GM12878 (cell line): ENCODE measurements at regions not wholly inside any gene's neighbourhood (a gene's known extent, or its start where the extent isn't known, plus 50 kb on each side); places are given as distances from the start of the nearest gene placed in this dataset.

Source experiments
- ATAC-seq: fragments of 200-7000 bp; cut with Tn5 transposase; 3 replicates; pipeline ENCODE4 v1.9.1; 2020; ENCODE audit warnings: mild to moderate bottlenecking, moderate library complexity
- BruUV-seq: library from RNA; stranded (reverse); fragments of 400-500 nt; replicated peaks from 2 replicates; lab custom pipeline; 2021; lab: Mats Ljungman, UMichigan
- CTCF ChIA-PET: fragments of 300-600 bp; sonication (Branson Sonifier 250); formaldehyde crosslinking; extraction: SDS; loops from one replicate; lab custom pipeline; 2021; ENCODE audit warnings: inconsistent platforms; lab: Yijun Ruan, JAX
- POLR2A ChIA-PET: fragments of 350-600 bp; formaldehyde crosslinking; extraction: SDS; loops from one replicate; lab custom pipeline; 2021; ENCODE audit warnings: inconsistent platforms; lab: Charles Lee
- RAD21 ChIA-PET: fragments of 300-600 bp; sonication (Branson Sonifier 250); formaldehyde crosslinking; loops from one replicate; lab custom pipeline; 2023; ENCODE audit warnings: antibody characterized with exemption; ENCODE audit not compliant: unreplicated experiment; lab: Charles Lee
- SMC1A ChIA-PET: fragments of 300-600 bp; sonication (Branson Sonifier 250); formaldehyde crosslinking; loops from one replicate; lab custom pipeline; 2023; ENCODE audit not compliant: unreplicated experiment, uncharacterized antibody; lab: Charles Lee
- DNase-seq: peaks from one replicate; pipeline ENCODE4 v3.0.0-alpha.2; 2011; ENCODE audit warnings: low read depth, low spot score
- FAIRE-seq: peaks from 3 replicates; lab custom pipeline; 2011; peaks lifted over from hg19 to GRCh38; lab: Jason Lieb, UNC
- H2AFZ ChIP-seq: 2 replicates; pipeline ENCODE4 v1.6.0; 2011; ENCODE audit warnings: low read depth, low read length, control low read depth; ENCODE audit not compliant: control insufficient read depth
- H3K27ac ChIP-seq: 2 replicates; pipeline ENCODE4 v1.5.1; 2011; ENCODE audit warnings: control low read depth; ENCODE audit not compliant: control insufficient read depth, insufficient read depth
- H3K27me3 ChIP-seq, 2 experiments: replicated peaks in 1 of 2; 2 replicates each; pipeline versions ENCODE4 v1.6.0 to v1.6.1; 2011; ENCODE audit warnings: low read length in 1 of 2; ENCODE audit not compliant: control insufficient read depth in 2 of 2, insufficient read depth in 2 of 2
- H3K36me3 ChIP-seq, 2 experiments: 2 replicates each; pipeline ENCODE4 v1.5.1; 2011; ENCODE audit warnings: low read length in 1 of 2; ENCODE audit not compliant: control insufficient read depth in 2 of 2, insufficient read depth in 2 of 2
- H3K4me1 ChIP-seq: 2 replicates; pipeline ENCODE4 v1.6.1; 2011; ENCODE audit warnings: mild to moderate bottlenecking, low read length, moderate library complexity, mixed read lengths; ENCODE audit not compliant: control insufficient read depth, insufficient read depth
- H3K4me2 ChIP-seq: 2 replicates; pipeline ENCODE4 v1.6.0; 2011; ENCODE audit warnings: control low read depth; ENCODE audit not compliant: control insufficient read depth, insufficient read depth
- H3K4me3 ChIP-seq: fragments of 200-600 bp; sonication (generic); 2 replicates; pipeline ENCODE4 v1.5.1; 2016
- H3K79me2 ChIP-seq: 2 replicates; pipeline ENCODE4 v1.6.0; 2011; ENCODE audit warnings: low read length; ENCODE audit not compliant: control insufficient read depth, insufficient read depth
- H3K9ac ChIP-seq: 2 replicates; pipeline ENCODE4 v1.8.0; 2011; ENCODE audit warnings: low read length, control low read depth, mixed read lengths; ENCODE audit not compliant: control insufficient read depth, insufficient read depth
- H3K9me3 ChIP-seq: replicated peaks from 3 replicates; pipeline ENCODE4 v1.5.1; 2011; ENCODE audit warnings: mild to moderate bottlenecking, low read length; ENCODE audit not compliant: control insufficient read depth, insufficient read depth
- H4K20me1 ChIP-seq: 2 replicates; pipeline ENCODE4 v1.6.0; 2011; ENCODE audit not compliant: control insufficient read depth, insufficient read depth
- BCL3 ChIP-seq: IDR thresholded peaks from 2 replicates; pipeline ENCODE4 v1.6.1; 2011; ENCODE audit warnings: borderline replicate concordance, low read depth, mild to moderate bottlenecking, moderate library complexity, low read length; ENCODE audit not compliant: insufficient read depth, poor library complexity, severe bottlenecking
- CBX5 ChIP-seq: sonication (generic); IDR thresholded peaks from 2 replicates; pipeline ENCODE4 v1.6.1; 2016; ENCODE audit warnings: low read depth, moderate library complexity, mild to moderate bottlenecking, inconsistent platforms
- EP300 ChIP-seq, 2 experiments: fragments of 150-350 bp in 1 of 2; IDR thresholded peaks; 2 replicates each; pipeline ENCODE4 v1.6.1; 2011 to 2012; ENCODE audit warnings: low read depth in 2 of 2, low read length in 2 of 2, borderline replicate concordance in 1 of 2, improper control_type of control experiment in 1 of 2, inconsistent platforms in 1 of 2; ENCODE audit not compliant: control insufficient read depth in 1 of 2
- NKRF ChIP-seq: fragments of 450-650 bp; conservative IDR thresholded peaks from 2 replicates; pipeline ENCODE4 v1.6.1; 2017; ENCODE audit warnings: mild to moderate bottlenecking, moderate library complexity
- PML ChIP-seq: IDR thresholded peaks from 2 replicates; pipeline ENCODE4 v1.6.1; 2012; ENCODE audit warnings: low read length, inconsistent platforms
- RCOR1 ChIP-seq: conservative IDR thresholded peaks from 2 replicates; pipeline ENCODE4 v1.6.1; 2012; ENCODE audit warnings: low read depth, low read length, improper control_type of control experiment
- TCF12 ChIP-seq: IDR thresholded peaks from 2 replicates; pipeline ENCODE4 v1.6.1; 2011; ENCODE audit warnings: low read depth, mild to moderate bottlenecking, low read length
- WGBS: methylation state at CpG from one replicate; pipeline ENCODE4 v1.1.6; 2016; ENCODE audit warnings: low lambda C conversion rate; ENCODE audit not compliant: insufficient replicate concordance, insufficient coverage; ENCODE audit errors: missing lambda C conversion rate; 5-methylcytosine and 5-hydroxymethylcytosine counted together
- in situ Hi-C: fragments of 300-500 bp; cut with MboI; formaldehyde crosslinking; loops from 9 replicates; pipeline ENCODE4 v1.14.3; 2018; ENCODE audit warnings: mixed read lengths
- intact Hi-C: fragments of 100-400 bp; cut with micrococcal nuclease; formaldehyde crosslinking; loops from one replicate; pipeline ENCODE4 v1.14.2; 2022; ENCODE audit not compliant: unreplicated experiment

GRCh38 chr6:154572556-154572955 lies 62.1 kb upstream of the CNKSR3 start:
- FAIRE-seq = no peak
- no peak for ATAC-seq
- no peaks in the 10 kb centered on the region for H3K79me2 ChIP-seq
- H2AFZ ChIP-seq = no peak overlapping the region
- no peaks in the 10 kb centered on the region; a peak in 1 of 4 replicates for H3K27me3 ChIP-seq
- no peaks in the 10 kb centered on the region for H3K36me3 ChIP-seq
- ChIA-PET RAD21 (interaction anchor here (1.1 kb wide), 1 partner anchor 9 kb away, joined by 3 read pairs; no protein-coding TSS in a partner anchor), SMC1A (interaction anchor here (0.8 kb wide), 1 partner anchor 41 kb away, joined by 3 read pairs; no protein-coding TSS in a partner anchor), CTCF (no interaction called here), POLR2A (no interaction called here)
- H3K4me3 ChIP-seq = no peak overlapping the region
- in situ Hi-C loops (no loop called here), intact Hi-C loops (no loop called here)
- no peak overlapping the region for H3K27ac ChIP-seq
- 5% methylated on average over 6 of the region's 6 CpGs for WGBS
- no peak overlapping the region for H3K4me2 ChIP-seq
- H3K9ac ChIP-seq = no peak overlapping the region
- no peaks in the 10 kb centered on the region for H3K9me3 ChIP-seq
- no peaks in the 10 kb centered on the region for H3K4me1 ChIP-seq
- no TSS peak for BruUV-seq
- TF ChIP-seq EP300 (IDR thresholded peaks at IDR 0.05; ENCODE audit: borderline replicate concordance in 1 of 2, control insufficient read depth in 1 of 2, low read depth in 2 of 2, low read length in 2 of 2) (no peak), PML (no peak), RCOR1 (no peak), CBX5 (no peak), TCF12 (no peak), BCL3 (no peak), NKRF (no peak)
- no peak for DNase-seq
- H4K20me1 ChIP-seq = no peaks in the 10 kb centered on the region
